ENCODE measurements at regions not wholly inside any gene's neighbourhood (a gene's known extent, or its start where the extent isn't known, plus 50 kb on each side); places are given as distances from the start of the nearest gene placed in this dataset.

DNA sequence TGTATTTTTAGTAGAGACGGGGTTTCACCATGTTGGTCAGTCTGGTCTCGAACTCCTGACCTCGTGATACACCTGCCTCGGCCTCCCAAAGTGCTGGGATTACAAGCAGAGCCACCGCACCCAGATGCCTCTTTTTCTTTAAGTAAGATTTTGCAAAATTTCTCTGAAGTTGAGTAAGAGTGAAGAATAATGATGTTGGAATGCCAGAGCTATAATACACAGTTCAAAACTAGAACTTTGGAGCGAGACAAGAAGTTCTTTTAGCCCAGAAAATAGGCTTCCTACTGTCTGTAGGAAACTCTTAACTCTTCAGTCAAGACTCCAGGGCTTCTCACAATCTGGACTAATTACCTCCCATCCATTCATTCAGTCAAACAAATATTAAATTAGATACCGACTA is 51.4 kb downstream of the MARCHF4 start:
- Mint-ChIP-seq H3K27ac (no peak overlapping the region), H3K27me3 (ENCODE audit: insufficient read depth) (peaks cover 2% of the 10 kb centered on the region), H3K36me3 (ENCODE audit: low read depth) (no peaks in the 10 kb centered on the region), H3K4me3 (no peak overlapping the region), H3K9me3 (no peaks in the 10 kb centered on the region), H3K4me1 (ENCODE audit: low read depth) (no peaks in the 10 kb centered on the region)
- intact Hi-C loops (cut with micrococcal nuclease): no loop called here
- DNase-seq (ENCODE audit: low spot score): no peak

- Mint-ChIP-seq H3K9me3 (no peaks in the 10 kb centered on the region), H3K4me1 (ENCODE audit: low read depth) (no peaks in the 10 kb centered on the region), H3K27me3 (ENCODE audit: insufficient read depth) (peaks cover 3% of the 10 kb centered on the region), H3K27ac (no peak overlapping the region), H3K36me3 (ENCODE audit: low read depth) (no peaks in the 10 kb centered on the region), H3K4me3 (no peak overlapping the region)
- intact Hi-C loops (cut with micrococcal nuclease): no loop called here
- DNase-seq (ENCODE audit: low spot score): no peak
These were observed 52.5 kb downstream of the MARCHF4 start for GRCh38 chr2:216319771-216320170.

DNA sequence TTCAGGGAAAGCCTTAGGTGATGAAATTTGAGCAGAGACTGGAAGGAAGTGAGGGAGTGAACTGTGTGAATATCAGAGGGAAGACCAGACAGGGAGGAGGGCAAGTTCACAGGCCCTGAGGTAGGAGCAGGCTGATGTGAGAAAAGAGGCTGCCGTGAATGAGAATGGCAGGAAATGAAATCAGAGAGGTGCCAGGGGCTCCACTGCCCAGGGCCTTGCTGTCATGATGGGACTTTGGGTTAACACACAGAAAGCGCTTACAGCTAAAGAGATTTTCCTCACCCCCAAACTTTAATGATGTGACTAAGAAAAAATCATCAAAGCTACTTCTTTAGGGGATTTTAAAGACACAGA is 53.8 kb downstream of the MARCHF4 start:
- intact Hi-C loops (cut with micrococcal nuclease): no loop called here
- Mint-ChIP-seq H3K27ac (no peak overlapping the region), H3K9me3 (no peaks in the 10 kb centered on the region), H3K27me3 (ENCODE audit: insufficient read depth) (peaks cover 8% of the 10 kb centered on the region), H3K36me3 (ENCODE audit: low read depth) (no peaks in the 10 kb centered on the region), H3K4me3 (no peak overlapping the region), H3K4me1 (ENCODE audit: low read depth) (no peaks in the 10 kb centered on the region)
- DNase-seq (ENCODE audit: low spot score): no peak

- Mint-ChIP-seq H3K27me3 (ENCODE audit: insufficient read depth) (peaks cover 10% of the 10 kb centered on the region), H3K4me1 (ENCODE audit: low read depth) (no peaks in the 10 kb centered on the region), H3K4me3 (no peak overlapping the region), H3K27ac (no peak overlapping the region), H3K36me3 (ENCODE audit: low read depth) (no peaks in the 10 kb centered on the region), H3K9me3 (no peaks in the 10 kb centered on the region)
- intact Hi-C loops (cut with micrococcal nuclease): no loop called here
- DNase-seq (ENCODE audit: low spot score): no peak
These were observed 54.3 kb downstream of the MARCHF4 start for GRCh38 chr2:216317831-216318520.

GRCh38 chr2:216316743-216317142 is 55.5 kb downstream of the MARCHF4 start:
- Mint-ChIP-seq H3K9me3 (no peaks in the 10 kb centered on the region), H3K27ac (no peak overlapping the region), H3K4me1 (ENCODE audit: low read depth) (no peaks in the 10 kb centered on the region), H3K36me3 (ENCODE audit: low read depth) (no peaks in the 10 kb centered on the region), H3K4me3 (no peak overlapping the region), H3K27me3 (ENCODE audit: insufficient read depth) (peaks cover 15% of the 10 kb centered on the region)
- intact Hi-C loops (cut with micrococcal nuclease): no loop called here
- DNase-seq (ENCODE audit: low spot score): no peak

GRCh38 chr2:216315802-216316603 is 56.3 kb downstream of the MARCHF4 start:
- intact Hi-C loops (cut with micrococcal nuclease): no loop called here
- Mint-ChIP-seq H3K27me3 (ENCODE audit: insufficient read depth) (peaks cover 15% of the 10 kb centered on the region), H3K27ac (no peak overlapping the region), H3K36me3 (ENCODE audit: low read depth) (no peaks in the 10 kb centered on the region), H3K4me1 (ENCODE audit: low read depth) (no peaks in the 10 kb centered on the region), H3K4me3 (no peak overlapping the region), H3K9me3 (no peaks in the 10 kb centered on the region)
- no peak for DNase-seq (ENCODE audit: low spot score)

DNA sequence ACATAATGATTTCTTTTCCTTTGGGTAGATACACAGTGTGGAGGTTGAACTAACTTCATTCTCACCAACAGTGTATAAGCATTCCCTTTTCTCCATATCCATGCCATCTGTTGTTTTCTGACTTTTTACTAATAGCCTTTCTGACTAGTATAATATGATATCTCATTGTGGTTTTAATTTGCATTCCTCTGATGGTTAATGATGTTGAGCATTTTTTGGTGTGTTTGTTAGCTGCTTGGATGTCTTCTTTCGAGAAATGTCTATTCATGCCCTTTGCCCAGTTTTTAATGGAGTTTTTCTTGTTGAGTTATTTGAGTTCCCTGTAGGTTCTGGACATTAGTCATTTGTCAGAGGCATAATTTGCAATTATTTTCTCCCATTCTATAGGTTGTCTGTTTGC is 59.8 kb downstream of the MARCHF4 start:
- Mint-ChIP-seq H3K9me3 (no peaks in the 10 kb centered on the region), H3K36me3 (ENCODE audit: low read depth) (no peaks in the 10 kb centered on the region)

GRCh38 chr2:216308576-216308975 is 63.7 kb downstream of the MARCHF4 start:
- H3K9me3 Mint-ChIP-seq: no peaks in the 10 kb centered on the region
- H3K36me3 Mint-ChIP-seq (ENCODE audit: low read depth): no peaks in the 10 kb centered on the region
- no peak overlapping the region for H3K27ac Mint-ChIP-seq
- no peak for DNase-seq (ENCODE audit: low spot score)
- H3K27me3 Mint-ChIP-seq (ENCODE audit: insufficient read depth): peaks cover 9% of the 10 kb centered on the region
- intact Hi-C loops (cut with micrococcal nuclease): no loop called here
- H3K4me1 Mint-ChIP-seq (ENCODE audit: low read depth): no peaks in the 10 kb centered on the region
- H3K4me3 Mint-ChIP-seq: no peak overlapping the region

More for the DNA sequence above, 59.8 kb downstream of the MARCHF4 start:
- Mint-ChIP-seq H3K27me3 (ENCODE audit: insufficient read depth) (peaks cover 15% of the 10 kb centered on the region), H3K27ac (no peak overlapping the region), H3K4me3 (no peak overlapping the region), H3K4me1 (ENCODE audit: low read depth) (no peaks in the 10 kb centered on the region)
- no peak for DNase-seq (ENCODE audit: low spot score)
- intact Hi-C loops (cut with micrococcal nuclease): no loop called here

DNA sequence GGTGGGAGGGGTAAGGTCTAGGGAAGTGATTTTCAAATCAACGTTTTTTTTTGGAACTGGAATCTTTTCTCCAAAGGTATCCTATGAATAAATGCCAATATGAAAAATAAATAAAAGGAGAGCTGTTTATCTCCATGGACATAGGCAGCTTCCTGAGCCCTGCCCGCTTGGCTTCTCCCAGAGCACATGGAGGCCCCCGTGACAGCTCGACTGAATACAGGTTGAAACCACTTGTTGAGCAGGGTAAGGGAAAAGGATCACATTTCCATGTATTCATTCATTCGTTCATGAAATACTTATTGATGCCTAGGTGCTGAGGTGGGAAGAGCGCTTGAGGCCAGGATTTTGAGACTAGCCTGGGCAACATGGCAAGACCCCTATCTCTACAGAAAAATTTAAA is 64.8 kb downstream of the MARCHF4 start:
- no peak overlapping the region for H3K27ac Mint-ChIP-seq
- peaks cover 3% of the 10 kb centered on the region for H3K27me3 Mint-ChIP-seq (ENCODE audit: insufficient read depth)
- H3K4me1 Mint-ChIP-seq (ENCODE audit: low read depth): no peaks in the 10 kb centered on the region
- DNase-seq (ENCODE audit: low spot score): no peak
- no peak overlapping the region for H3K4me3 Mint-ChIP-seq
- no peaks in the 10 kb centered on the region for H3K36me3 Mint-ChIP-seq (ENCODE audit: low read depth)
- intact Hi-C loops (cut with micrococcal nuclease): no loop called here
- H3K9me3 Mint-ChIP-seq: no peaks in the 10 kb centered on the region

GRCh38 chr2:216306868-216307267 is 65.4 kb downstream of the MARCHF4 start:
- no peaks in the 10 kb centered on the region for H3K4me1 Mint-ChIP-seq (ENCODE audit: low read depth)
- no peak overlapping the region for H3K4me3 Mint-ChIP-seq
- no peak overlapping the region for H3K27ac Mint-ChIP-seq
- no peaks in the 10 kb centered on the region for H3K9me3 Mint-ChIP-seq
- no peak for DNase-seq (ENCODE audit: low spot score)
- intact Hi-C loops (cut with micrococcal nuclease): no loop called here
- peaks cover 2% of the 10 kb centered on the region for H3K27me3 Mint-ChIP-seq (ENCODE audit: insufficient read depth)
- H3K36me3 Mint-ChIP-seq (ENCODE audit: low read depth): no peaks in the 10 kb centered on the region

- peaks cover 2% of the 10 kb centered on the region for H3K27me3 Mint-ChIP-seq (ENCODE audit: insufficient read depth)
- H3K36me3 Mint-ChIP-seq (ENCODE audit: low read depth): no peaks in the 10 kb centered on the region
- H3K4me1 Mint-ChIP-seq (ENCODE audit: low read depth): no peaks in the 10 kb centered on the region
- intact Hi-C loops (cut with micrococcal nuclease): no loop called here
- H3K4me3 Mint-ChIP-seq: no peak overlapping the region
- H3K27ac Mint-ChIP-seq: no peak overlapping the region
- H3K9me3 Mint-ChIP-seq: no peaks in the 10 kb centered on the region
- DNase-seq (ENCODE audit: low spot score): no peak
These were observed 66.7 kb downstream of the MARCHF4 start for GRCh38 chr2:216305574-216305973.

DNA sequence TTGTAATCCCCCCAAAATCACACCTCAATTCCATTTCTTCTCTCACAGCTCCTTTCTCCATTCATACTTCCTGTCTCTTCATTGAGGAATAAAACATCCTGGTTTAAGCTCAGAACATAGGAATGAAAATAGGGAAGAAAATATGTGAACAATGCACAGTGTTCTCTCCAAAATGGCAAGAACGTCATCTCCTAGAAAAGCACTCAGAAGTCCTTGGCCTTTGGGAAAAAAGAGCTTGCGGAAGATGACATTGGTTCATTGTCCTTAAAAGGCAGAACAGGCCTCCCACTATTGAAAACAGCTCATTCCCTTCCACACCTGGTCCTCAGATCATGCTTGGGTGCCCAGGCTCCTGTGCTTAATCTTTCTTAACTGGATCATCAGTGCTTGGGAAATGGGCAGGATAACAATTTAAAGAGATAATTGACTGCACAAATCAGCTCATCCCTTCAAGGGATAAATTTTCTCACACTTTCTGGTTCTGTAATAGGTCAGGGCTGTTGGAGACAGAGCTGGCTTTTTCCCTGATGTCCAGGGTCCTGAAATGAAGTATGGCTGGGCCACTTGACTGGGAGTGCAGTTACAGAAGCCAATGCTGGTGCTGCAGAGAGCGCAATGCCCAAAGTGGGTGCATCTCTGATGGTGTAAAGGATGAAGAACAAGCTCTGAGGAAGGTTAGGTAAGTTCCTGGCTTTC is 69.2 kb downstream of the MARCHF4 start:
- intact Hi-C loops (cut with micrococcal nuclease): no loop called here

GRCh38 chr2:216300906-216301305 is 71.4 kb downstream of the MARCHF4 start:
- no peaks in the 10 kb centered on the region for H3K9me3 Mint-ChIP-seq
- intact Hi-C loops (cut with micrococcal nuclease): no loop called here
- peaks cover 5% of the 10 kb centered on the region for H3K4me1 Mint-ChIP-seq (ENCODE audit: low read depth)
- H3K4me3 Mint-ChIP-seq: no peak overlapping the region
- no peak overlapping the region for H3K27ac Mint-ChIP-seq
- no peaks in the 10 kb centered on the region for H3K36me3 Mint-ChIP-seq (ENCODE audit: low read depth)
- peaks cover 2% of the 10 kb centered on the region for H3K27me3 Mint-ChIP-seq (ENCODE audit: insufficient read depth)
- DNase-seq (ENCODE audit: low spot score): no peak

More for the DNA sequence above, 69.2 kb downstream of the MARCHF4 start:
- Mint-ChIP-seq H3K27ac (no peak overlapping the region), H3K4me1 (ENCODE audit: low read depth) (no peaks in the 10 kb centered on the region), H3K27me3 (ENCODE audit: insufficient read depth) (peaks cover 2% of the 10 kb centered on the region), H3K36me3 (ENCODE audit: low read depth) (no peaks in the 10 kb centered on the region), H3K4me3 (no peak overlapping the region), H3K9me3 (no peaks in the 10 kb centered on the region)
- no peak for DNase-seq (ENCODE audit: low spot score)
